Right lobe of liver (tissue), 6 donors: ENCODE measurements at regions not wholly inside any gene's neighbourhood (a gene's known extent, or its start where the extent isn't known, plus 50 kb on each side); places are given as distances from the start of the nearest gene placed in this dataset.

Experiments
- ATAC-seq, 4 donors: fragments of 200-7000 bp; cut with Tn5 transposase; one replicate each; pipeline ENCODE4 v1.9.1; 2020; ENCODE audit warnings: mild to moderate bottlenecking in 4 of 4, moderate library complexity in 4 of 4
- DNase-seq, 3 donors: peaks; one replicate each; pipeline ENCODE4 v3.0.0-alpha.2; 2020
- H3K27ac ChIP-seq, 3 donors: fragments of 200-600 bp; one replicate each; pipeline ENCODE4 v1.8.0; 2022
- H3K27me3 ChIP-seq, 2 donors: fragments of 200-600 bp; one replicate each; pipeline ENCODE4 v1.8.0; 2022
- H3K36me3 ChIP-seq, 4 donors: fragments of 200-600 bp; sonication (generic) in 1 of 4; one replicate each; pipeline versions ENCODE4 v1.5.1 to v1.8.0; 2017 to 2022; ENCODE audit warnings: control low read depth in 1 of 4
- H3K4me1 ChIP-seq, 4 donors: fragments of 200-600 bp; sonication (generic) in 1 of 4; one replicate each; pipeline versions ENCODE4 v1.5.1 to v1.8.0; 2017 to 2022; ENCODE audit warnings: control low read depth in 1 of 4
- H3K4me3 ChIP-seq, 3 donors: fragments of 200-600 bp; one replicate each; pipeline ENCODE4 v1.8.0; 2022
- H3K9me3 ChIP-seq, 4 donors: fragments of 200-600 bp; sonication (generic) in 1 of 4; one replicate each; pipeline versions ENCODE4 v1.5.1 to v1.8.0; 2017 to 2022; ENCODE audit warnings: control low read depth in 1 of 4
- POLR2A ChIP-seq: fragments of 450-650 bp; IDR thresholded peaks from one replicate; pipeline ENCODE4 v1.6.1; 2017; ENCODE audit warnings: antibody characterized with exemption, mild to moderate bottlenecking
- WGBS: methylation state at CpG from one replicate; pipeline ENCODE4 v1.1.6; 2018; ENCODE audit warnings: low coverage, low lambda C conversion rate; ENCODE audit not compliant: insufficient coverage; ENCODE audit errors: missing lambda C conversion rate; 5-methylcytosine and 5-hydroxymethylcytosine counted together
- intact Hi-C, 2 donors: fragments of 100-400 bp; cut with DNase I; formaldehyde crosslinking; loops; one replicate each; pipeline versions ENCODE4 v1.11.2 to v1.14.1; 2022
- TF ChIP-seq, protein P1 (sequence below), 4 donors: fragments of 200-600 bp in 3 of 4; fragments of 450-650 bp in 1 of 4; IDR thresholded peaks; one replicate each; pipeline versions ENCODE4 v1.5.1 to v1.8.0; 2016 to 2022; ENCODE audit warnings: antibody characterized with exemption in 4 of 4, mild to moderate bottlenecking in 2 of 4
- donor health status: DM: no; HTN: yes; CAD: no.
- donor health status: DM: no; HTN: no; CAD: no.
- donor health status: DM: no; HTN: no; CAD: no.
- donor health status: DM: no; HTN: yes; CAD: no.
- donor health status: DM: no; HTN: yes; CAD: no.

DNA sequence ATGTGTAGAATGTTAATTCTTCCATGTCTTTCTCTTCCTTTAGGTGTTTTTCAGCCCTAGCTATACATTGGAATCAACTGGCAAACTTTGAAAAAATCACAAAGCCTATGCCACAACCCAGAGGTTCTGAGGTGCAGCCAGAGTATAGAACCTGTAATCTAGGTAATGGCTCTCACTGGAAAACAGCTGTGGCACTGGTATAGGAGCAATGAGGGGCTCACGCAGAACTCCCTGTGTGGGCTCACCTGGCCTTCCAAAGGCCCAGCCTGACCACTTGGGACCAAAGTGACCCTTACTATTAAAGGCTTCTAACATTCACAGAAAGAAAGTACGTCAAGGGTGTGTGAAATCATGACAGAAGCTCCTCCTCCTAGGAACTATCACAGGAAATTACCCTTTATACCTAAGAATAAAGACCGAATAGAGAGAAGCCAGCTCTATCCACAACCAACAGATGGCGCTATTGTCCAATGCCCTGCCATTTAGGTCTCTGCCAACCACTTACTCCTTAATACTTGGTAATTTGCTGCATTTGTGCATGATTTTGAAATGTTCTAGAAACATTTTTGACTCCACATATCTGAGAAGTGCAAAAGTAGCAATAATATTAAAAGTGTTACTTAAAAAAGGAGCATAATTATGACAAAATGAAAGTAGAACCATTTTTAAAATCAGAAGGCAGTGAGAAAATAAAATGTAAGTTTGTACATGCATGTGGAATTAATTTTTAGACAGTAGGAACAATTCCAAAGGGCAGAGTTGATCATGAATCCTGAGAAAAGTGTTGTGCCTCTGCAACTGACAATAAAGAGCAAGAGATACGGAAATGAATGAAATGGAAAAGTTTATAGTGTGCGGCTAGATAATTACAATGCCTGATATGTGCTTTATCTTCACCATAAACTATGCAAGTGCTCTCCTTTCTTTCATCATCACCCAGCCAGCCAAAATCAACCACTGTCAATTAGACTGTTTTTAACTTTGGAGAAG lies 93.1 kb upstream of the HAO2 start:
- no peaks in the 10 kb centered on the region for H3K9me3 ChIP-seq
- no peaks in the 10 kb centered on the region for H3K27me3 ChIP-seq
- H3K36me3 ChIP-seq = no peaks in the 10 kb centered on the region
- 41% methylated on average over 6 of the region's 6 CpGs for WGBS
- H3K27ac ChIP-seq = no peak overlapping the region
- TF ChIP-seq, protein P1, sequence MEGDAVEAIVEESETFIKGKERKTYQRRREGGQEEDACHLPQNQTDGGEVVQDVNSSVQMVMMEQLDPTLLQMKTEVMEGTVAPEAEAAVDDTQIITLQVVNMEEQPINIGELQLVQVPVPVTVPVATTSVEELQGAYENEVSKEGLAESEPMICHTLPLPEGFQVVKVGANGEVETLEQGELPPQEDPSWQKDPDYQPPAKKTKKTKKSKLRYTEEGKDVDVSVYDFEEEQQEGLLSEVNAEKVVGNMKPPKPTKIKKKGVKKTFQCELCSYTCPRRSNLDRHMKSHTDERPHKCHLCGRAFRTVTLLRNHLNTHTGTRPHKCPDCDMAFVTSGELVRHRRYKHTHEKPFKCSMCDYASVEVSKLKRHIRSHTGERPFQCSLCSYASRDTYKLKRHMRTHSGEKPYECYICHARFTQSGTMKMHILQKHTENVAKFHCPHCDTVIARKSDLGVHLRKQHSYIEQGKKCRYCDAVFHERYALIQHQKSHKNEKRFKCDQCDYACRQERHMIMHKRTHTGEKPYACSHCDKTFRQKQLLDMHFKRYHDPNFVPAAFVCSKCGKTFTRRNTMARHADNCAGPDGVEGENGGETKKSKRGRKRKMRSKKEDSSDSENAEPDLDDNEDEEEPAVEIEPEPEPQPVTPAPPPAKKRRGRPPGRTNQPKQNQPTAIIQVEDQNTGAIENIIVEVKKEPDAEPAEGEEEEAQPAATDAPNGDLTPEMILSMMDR (IDR thresholded peaks at IDR 0.05) = peak; percentile 74 to 86 (median 84)
- TF ChIP-seq POLR2A = no peak
- no peaks in the 10 kb centered on the region for H3K4me1 ChIP-seq
- ATAC-seq (peak; percentile 89 to 94 (median 92)), DNase-seq (peak in 1 of 3 donors; percentile 61)
- no peak overlapping the region for H3K4me3 ChIP-seq
- intact Hi-C loops = no loop called here

DNA sequence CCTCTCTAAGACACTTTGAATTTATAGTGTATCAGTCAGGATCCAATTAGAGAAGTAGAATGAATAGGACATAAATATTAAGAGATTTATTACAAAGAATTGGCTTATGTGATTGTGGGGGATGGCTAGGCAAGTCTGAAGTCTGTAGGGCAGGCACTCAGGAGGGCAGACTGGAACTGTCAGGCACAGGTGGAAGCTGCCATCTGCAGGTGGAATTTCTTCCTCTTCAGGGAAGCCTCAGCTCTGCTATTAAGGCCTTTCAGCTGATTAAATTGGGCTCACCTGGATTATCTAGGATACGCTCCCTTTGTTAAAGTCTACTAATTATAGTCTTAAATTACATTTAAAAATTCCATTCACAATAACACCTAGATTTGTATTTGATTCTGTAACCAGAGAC lies 92.0 kb upstream of the HAO2 start:
- no peak overlapping the region for H3K4me3 ChIP-seq
- no peaks in the 10 kb centered on the region for H3K4me1 ChIP-seq
- H3K27ac ChIP-seq = no peak overlapping the region
- no peaks in the 10 kb centered on the region for H3K36me3 ChIP-seq
- WGBS = 100% methylated on average over 1 of the region's 1 CpG
- H3K27me3 ChIP-seq = no peaks in the 10 kb centered on the region
- ATAC-seq (peak in 3 of 4 donors; percentile 23 to 63 (median 38)), DNase-seq (no peak)
- TF ChIP-seq POLR2A = no peak
- TF ChIP-seq, protein P1 (IDR thresholded peaks at IDR 0.05) = peak in 2 of 4 donors; percentile 17 to 20
- H3K9me3 ChIP-seq = no peaks in the 10 kb centered on the region
- intact Hi-C loops = no loop called here

DNA sequence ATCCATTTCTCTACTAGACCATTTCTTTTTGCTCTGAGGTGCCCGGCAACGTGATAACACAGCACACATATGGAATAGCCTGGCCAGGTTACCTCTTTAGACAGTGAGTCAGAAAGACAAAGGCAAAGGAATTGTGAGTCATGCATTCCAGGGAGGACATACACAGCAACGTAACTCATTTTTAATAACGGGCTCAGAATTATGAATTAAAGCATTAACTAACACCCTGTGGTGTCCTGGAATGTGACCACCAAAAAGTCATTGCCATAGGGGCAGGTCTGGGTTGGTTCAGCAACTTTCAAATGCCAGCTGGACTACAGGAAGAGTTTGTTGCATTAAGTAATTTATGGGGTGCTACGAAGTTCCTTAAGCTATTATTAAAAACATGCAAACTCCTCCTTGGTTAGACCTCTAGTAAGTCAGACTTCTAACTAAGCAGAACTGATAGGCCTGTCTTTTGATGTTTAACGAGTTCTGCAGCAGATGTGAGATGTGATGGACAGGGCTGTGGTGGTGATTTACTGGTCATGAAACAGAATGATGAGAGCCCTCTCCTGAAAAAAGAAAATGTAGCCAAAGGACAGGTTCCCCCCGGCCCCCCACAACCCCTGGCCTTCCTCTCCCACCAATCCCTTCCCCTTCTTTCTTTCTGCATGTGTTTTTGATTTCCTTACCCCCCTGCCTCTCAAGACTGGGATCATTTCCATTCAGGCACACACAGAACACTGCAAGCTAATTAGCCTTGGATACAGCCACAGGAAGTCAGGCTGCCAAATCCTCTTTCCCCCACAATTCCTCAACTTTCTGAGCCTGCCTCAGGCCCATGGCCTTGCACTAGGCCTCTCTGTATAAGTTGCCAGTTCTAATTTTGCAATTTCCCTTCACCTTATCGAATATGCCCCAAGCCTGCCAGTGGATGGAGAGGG lies 88.9 kb upstream of the HAO2 start:
- intact Hi-C loops = loop anchor here in 1 of 2 donors (10.0 kb wide), 1 partner anchor 85 kb away; the partner anchor contains the start of gene HAO2
- Histone ChIP-seq H3K9me3 (no peaks in the 10 kb centered on the region), H3K27me3 (no peaks in the 10 kb centered on the region), H3K27ac (no peak overlapping the region), H3K4me1 (no peaks in the 10 kb centered on the region), H3K4me3 (no peak overlapping the region), H3K36me3 (no peaks in the 10 kb centered on the region)
- ATAC-seq (peak in 2 of 4 donors; percentile 42 to 63), DNase-seq (no peak)
- 75% methylated on average over 7 of the region's 8 CpGs for WGBS
- no peak for TF ChIP-seq POLR2A
- TF ChIP-seq, protein P1 (IDR thresholded peaks at IDR 0.05) = no peak

DNA sequence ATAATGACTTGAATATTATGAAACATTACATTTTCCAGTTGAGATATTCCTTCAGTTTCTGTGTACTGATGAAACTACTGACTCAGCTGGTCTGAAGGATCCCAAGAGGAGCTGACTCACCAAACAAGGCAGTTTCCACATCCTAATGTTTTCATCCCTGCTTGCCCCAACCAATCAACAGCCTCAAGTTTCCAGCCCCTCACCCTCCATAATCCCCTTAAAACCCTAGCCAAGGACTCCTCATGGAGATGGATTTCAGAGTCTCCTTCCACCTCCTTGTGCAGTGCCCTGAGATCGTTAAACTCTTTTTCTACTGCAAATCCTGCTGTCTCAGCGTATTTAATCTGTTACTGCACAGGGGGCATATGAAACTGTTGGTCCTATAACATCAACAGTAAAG lies 83.1 kb upstream of the HAO2 start:
- ATAC-seq = peak in 1 of 4 donors; percentile 22
- Histone ChIP-seq H3K36me3 (no peaks in the 10 kb centered on the region), H3K27me3 (no peaks in the 10 kb centered on the region), H3K27ac (no peak overlapping the region), H3K4me3 (no peak overlapping the region), H3K9me3 (no peaks in the 10 kb centered on the region), H3K4me1 (no peaks in the 10 kb centered on the region)
- TF ChIP-seq POLR2A = no peak
- TF ChIP-seq, protein P1 (IDR thresholded peaks at IDR 0.05) = no peak
- DNase-seq = no peak
- 86% methylated on average over 2 of the region's 2 CpGs for WGBS
- intact Hi-C loops = loop anchor here in 1 of 2 donors (10.0 kb wide), 1 partner anchor 79 kb away; the partner anchor contains the start of gene HAO2
